Hypothalamus (tissue), 51 donors: ENCODE measurements at regions not wholly inside any gene's neighbourhood (a gene's known extent, or its start where the extent isn't known, plus 50 kb on each side); places are given as distances from the start of the nearest gene placed in this dataset.
"Not testable (repeated sequence)": the region's sequence is repeated elsewhere in the genome, so short reads cannot be mapped to it uniquely, and the experiment has no call there.

Experiments
- DNase-seq, 51 donors: peaks; one replicate each; lab custom pipeline; 2025; lab: John Stamatoyannopoulos, UW

GRCh38 chr19:40940771-40941170, 50.3 kb upstream of the CYP2B6 start:
- DNase-seq = not testable (repeated sequence)

DNA sequence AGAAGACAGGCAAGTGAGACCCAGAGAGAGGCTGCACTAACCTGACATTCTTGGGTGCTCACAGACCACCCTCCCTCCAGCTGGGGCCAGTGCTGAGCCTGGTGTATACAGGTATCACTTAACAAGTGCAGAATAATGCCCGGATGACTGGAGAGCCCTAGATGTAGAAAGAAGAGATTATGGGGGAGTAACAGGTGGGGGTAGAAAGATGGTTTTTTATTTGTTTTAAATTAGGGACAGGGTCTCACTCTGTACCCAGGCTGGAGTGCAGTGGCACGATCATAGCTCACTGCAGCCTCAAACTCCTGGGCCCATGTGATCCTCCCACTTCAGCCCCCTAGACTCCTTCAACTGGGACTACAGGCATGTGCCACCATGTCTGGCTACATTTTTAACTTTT, 53.1 kb upstream of the CYP2B6 start:
- not testable (repeated sequence) for DNase-seq

DNA sequence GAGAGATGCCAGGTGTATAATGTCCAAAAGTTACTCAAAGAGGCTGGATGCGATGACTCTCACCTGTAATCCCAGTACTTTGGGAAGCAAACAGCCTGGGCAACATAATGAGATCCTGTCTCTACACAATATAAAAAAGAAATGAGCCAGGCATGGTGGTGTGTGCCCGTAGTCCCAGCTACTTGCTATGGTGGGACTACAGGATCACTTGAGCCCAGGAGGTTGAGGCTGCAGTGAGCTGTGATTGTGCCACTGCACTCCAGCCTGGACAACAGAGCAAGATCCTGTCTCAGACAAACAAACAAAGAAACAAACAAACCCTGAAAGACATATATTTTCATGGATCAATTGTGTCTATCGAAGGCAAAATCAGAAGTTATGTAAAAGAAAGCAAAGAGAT, 54.3 kb upstream of the CYP2B6 start:
- DNase-seq = no peak

- DNase-seq = no peak
Observed at GRCh38 chr19:40933025-40933424, 51.0 kb upstream of the CYP2A7 start.

DNA sequence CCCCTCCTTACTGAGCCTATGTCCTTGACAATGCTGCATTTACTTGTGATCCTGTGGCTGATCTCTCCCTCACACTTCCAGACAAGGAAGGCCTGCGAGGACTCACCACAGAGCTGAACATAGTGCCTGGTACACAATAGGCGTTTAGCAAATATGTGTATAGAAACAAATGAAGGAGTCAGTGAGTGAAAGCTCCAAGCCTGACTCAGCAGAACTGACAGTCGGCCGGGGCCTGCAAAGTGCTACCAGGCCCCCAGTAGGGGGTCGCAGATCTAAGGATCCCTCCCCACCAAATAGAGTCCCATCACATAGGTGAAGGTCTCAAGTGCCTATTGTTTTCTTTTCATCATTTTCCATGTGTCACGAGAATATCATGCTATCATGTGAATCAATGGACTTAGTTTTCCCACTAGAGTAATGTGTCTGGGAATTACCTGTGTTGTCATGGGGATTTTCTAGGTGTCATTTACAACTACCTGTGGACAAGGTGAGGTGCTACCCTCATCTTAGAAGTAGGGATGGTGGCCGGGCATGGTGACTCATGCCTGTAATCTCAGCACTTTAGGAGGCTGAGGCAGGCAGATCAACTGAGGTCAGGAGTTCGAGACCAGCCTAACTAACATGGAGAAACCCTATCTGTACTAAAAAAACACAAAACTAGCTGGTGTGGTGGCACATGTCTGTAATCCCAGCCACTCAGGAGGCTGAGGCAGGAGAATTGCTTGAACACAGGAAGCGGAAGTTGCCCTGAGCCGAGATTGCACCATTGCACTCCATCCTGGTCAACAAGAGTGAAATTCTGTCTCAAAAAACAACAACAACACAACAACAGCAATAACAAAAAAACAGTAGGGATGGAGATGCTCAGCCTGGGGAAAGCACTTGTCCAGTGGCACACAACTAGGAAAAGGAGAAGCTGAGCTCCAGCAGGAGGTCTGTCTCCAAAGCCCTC, 50.3 kb upstream of the CYP2A7 start:
- peak in 1 of 51 donors; percentile 0 for DNase-seq
